Medulla oblongata (tissue), 1 donor: ENCODE measurements at regions not wholly inside any gene's neighbourhood (a gene's known extent, or its start where the extent isn't known, plus 50 kb on each side); places are given as distances from the start of the nearest gene placed in this dataset.

Source experiments
- DNase-seq: peaks from one replicate; pipeline ENCODE4 v3.0.0-alpha.2; 2015; ENCODE audit errors: extremely low spot score

DNA sequence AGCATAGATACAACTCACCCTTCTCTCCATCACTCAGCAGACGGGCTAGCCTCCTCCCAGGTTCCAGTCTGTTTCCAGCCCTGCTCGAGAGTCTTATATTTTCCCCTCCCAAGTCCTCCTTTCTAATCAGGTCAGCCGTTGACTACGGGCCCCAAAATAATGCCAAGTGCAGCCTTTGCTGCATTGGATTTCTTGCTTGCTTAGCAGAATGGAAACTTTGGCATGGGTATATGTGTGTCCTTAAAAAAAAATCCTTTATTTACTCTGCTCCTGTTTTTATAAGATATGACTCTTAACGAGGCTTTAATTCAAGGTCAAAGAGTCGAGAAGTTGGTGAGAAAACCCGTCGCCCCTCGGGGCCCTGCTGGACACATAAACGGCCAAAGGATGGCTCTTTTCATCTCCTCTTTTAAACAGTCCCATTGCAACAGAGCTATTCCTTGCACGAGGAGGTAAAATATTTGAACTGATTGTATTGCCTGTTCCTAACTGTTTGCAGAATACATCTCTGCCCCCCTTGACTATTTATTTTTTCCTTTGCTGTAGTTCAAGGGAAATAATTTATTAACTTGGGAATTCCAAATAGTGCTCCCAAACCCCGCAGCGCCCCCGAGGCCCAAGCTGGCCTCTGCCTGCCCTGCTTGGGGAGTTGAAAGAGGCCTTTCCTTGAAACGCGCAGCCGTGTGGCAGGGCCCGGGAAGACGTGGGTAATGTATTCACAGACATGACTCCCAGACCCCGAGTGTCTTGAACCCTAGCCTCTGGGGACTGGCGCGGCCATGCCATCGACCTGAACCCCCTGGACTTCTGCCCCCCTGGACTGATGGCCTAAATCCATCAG, 156.5 kb upstream of the MYL2 start:
- DNase-seq = no peak

DNA sequence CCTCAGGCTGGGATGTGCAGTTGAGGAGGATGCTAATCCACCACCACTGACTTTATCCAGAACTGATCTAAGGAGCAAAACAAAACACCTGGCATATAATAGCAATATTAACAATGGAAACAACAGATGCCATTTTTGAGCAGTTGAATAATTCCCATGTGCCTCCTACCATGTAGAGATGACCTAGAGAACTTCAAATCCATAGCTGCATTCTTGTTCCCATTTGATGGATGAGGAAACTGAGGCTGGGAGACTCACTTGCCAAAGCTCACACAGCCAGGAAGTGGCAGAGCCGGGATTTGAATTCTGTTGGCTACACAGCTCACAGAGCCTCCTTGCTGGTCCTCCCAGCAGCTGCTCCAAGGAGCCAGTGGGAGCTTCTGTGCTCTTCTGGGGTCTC, 155.8 kb upstream of the MYL2 start:
- no peak for DNase-seq

DNA sequence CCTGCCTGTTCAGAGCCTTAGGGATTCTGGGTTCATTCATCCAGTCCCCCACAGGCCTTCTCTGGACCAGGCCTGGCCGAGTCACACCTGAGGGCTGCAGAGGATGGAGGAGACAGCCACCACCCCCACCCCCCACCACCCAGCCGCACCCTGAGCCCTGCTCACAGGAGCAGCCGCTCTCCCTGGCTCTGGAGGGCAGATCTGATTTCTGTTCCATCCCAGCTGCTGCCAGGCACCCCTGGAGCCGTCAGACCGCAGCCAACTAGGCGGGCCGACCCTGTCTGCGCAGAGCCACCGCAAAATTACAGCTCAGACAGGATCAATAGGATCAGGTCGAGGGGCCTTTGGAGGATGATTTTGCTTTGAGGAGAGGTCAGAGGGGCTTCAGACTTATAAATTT, 154.6 kb upstream of the MYL2 start:
- no peak for DNase-seq

DNA sequence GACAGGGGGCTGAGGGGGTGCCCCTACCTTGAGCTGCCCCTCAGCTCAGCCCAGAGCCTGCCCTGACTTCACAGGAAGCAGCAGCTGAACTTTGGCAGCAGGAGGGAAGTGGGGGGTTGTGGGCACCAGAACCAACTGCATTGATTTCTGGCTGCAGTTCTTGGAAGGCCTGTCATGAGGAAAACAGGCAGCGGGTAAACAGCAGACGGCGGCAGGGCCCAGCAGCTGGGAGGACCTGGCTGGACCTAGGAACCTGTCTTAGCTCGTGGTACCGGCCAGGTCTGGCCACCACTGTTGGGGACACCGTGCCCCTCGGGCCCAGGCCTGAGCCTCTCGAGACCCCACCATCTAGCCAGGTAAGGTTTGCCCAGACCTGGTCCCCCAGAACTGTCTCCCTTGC, 154.2 kb upstream of the MYL2 start:
- DNase-seq = no peak

DNA sequence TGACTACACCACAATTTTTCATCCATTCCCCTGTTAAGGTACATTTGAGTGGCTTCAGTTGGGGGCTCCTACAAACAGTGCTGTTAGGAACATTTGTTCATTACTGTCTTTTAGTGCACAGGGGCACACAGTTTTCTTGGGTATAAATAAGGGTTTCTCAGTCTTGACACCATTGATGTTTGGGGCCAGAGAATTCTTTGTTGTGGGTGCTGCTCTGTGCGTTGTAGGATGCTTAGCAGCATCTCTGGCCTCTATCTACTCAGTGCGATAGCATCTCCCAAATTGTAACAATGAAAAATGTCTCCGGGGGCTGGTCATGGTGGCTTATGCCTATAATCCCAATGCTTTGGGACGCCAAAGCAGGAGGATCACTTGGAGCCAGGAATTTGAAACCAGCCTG, 153.0 kb upstream of the MYL2 start:
- no peak for DNase-seq

DNA sequence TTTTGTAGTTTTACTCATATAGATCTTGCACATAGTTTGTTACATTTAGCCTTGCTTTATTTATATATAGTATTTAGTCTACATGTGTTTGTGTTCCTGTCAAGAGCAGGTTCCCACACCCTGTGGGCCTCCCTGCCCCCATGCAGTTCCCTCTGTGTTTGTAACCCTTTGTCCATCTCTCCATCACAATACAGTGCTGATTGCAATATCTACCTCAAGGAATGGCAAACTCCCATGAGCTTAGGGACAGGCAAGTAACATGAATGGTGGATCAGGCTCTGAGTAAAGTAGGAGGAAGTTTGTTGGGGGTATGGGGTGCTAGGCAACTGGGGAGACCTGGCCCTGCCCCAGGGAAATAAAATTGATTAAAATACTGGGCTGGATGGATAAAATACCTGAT, 151.9 kb upstream of the MYL2 start:
- DNase-seq = no peak

DNA sequence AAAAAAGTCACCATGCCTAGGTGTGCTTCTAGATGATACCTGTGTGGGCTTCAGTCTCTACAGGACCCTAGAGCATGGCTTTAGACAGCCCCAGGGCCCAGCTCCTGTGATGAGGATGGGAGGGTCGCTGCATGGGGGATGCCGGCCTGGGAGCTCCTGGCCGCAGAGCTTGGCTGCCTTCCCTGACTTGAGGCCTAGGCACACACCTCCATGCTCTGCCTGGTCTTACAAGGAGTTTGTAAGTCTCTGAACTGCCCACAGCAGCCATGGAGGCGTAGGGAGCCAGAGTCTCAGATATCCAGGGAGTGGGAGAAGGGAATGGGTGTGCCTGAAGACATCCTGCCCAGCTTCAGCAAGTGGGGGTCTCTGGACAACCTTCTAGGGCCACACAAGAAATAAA, 149.5 kb upstream of the MYL2 start:
- no peak for DNase-seq

DNA sequence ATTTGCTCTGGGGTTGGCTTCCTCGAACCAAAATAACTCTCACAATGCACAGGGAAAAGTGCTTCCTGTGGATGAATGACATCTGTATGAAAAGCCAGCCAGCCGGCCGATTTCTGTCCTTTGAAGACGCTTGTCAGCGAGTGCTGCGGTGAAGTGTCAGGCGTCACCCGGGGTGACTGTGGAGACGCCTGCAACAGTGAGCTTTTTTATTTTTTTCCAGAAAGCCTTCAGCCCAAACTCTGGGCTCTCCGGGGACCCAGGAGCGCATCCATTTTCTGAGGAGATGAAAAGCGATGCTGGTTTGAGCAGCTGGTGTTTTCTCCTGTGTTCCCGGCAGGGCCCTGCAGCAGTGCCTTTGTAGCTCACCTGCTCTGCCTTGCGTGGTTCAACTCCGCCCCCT, 147.9 kb upstream of the MYL2 start:
- DNase-seq = no peak

DNA sequence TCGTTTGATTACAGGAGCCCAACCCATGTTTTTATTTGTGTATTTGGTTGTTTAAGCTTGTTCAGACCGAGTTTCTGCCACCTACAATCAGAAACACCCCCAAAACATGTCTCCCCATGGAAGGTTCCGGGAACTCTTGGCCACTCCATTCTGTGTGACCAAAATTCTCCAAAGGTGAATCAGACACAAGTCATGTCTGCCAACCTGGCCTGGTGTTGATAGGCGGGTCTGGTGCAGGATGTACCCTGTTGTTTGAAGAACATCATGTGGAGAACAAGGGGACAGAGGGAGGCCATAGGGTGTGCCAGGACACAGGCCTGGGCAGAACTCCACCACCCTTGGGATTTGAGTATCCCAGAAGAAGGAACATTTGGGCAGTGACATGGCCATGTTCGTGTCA, 147.1 kb upstream of the MYL2 start:
- DNase-seq = no peak

DNA sequence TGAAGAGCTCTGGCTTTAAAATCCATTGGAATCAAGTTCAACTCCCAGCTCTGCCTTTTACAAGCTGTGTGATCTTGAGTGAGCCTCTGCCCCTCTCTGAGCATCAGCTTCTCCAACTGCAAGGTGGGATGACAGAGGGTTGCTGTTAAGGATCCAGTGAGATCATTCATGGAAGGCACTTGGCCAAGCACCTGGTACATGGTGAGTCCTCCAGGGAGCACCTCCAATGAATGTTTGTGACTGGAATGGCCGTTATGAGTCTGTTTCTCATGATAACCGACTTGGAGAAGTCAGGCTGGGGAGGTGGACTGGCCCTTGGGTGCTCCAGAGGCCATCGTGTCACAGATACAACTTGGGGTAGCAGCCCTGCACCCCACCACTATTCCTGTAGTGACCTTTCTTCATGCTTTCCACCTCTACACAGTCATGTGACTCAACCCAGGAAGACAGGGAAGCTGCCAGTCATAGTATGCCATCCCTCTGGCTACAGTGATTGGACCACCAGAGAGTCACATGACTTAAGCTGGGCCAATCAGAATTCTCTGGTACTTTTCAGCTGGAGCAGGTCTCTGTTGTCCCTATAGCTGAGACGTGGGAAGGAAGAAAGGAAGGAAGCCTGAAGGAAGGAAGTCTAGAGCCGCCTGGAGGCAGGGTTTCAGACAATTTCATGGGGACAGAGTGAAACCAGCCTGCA, 146.5 kb upstream of the MYL2 start:
- DNase-seq = no peak

DNA sequence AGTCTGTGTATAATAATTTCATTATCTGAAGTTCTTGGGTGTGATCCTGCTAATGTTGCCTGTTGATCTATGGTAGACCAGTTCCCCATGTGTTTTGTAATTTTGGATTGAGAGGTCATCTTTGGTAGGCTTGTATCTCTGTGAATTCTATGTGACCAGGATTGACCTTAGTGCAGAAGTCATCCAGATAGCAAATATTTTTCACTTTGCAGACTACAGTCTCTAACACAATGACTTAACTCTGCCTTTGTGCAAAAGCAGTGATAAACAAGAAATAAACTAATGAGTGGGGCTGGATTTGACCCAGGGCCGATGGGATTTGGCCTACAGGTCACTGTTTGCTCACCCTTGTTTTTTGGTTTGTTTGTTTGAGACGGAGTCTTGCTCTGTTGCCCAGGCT, 144.6 kb upstream of the MYL2 start:
- no peak for DNase-seq

DNA sequence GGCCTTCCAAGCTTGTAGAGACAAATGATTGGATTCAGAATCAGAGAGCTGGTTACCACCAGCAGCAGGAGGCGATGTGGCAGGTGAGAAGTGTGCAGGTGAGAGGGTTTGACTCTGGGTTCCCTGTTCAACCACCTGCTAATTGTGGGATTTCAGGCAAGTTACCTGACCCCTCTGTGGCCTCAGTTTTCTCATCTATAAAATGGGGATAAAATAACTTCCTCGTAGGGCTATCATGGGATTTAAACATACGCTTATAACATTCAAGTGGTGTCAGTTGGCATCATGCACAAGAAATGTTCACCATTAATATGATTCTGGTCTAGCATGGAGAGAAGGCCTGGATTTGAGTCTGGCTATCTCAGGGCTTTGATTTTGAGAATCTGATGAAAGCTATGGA, 143.8 kb upstream of the MYL2 start:
- DNase-seq = no peak

DNA sequence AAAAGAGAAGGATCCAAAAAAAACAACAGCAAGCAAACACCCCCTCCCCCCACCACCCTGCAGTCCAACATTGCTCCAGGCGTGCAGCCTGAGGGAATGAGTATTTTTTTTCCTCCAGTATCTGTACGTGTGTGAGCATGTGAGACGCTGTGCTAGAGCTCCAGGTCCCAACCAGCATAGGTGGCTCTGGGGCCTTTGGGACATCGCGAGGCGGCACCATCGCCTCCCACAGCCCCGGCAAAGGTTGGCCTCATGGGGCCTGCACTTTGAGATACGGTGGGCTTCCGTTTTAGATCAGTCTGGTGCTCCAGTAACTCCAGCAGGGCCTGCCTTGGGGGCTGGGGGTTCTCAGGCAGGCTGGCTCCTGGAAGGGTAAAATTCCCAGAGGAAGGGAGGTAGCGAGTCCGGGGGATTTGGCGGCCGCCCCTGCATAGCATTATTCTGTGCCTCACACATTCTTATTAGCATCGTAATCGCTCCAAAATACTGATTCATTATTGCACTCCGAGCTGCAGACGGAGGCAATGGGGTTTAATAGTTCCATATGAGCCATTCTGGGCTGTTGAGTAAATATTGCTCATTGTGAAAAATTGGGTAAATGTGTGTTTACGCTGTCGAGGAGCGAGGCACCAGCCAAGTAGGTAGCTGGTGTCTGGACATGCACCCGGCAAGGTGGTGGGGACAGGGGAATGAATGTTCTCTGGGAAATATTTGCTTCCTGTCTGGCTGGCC, 143.1 kb upstream of the MYL2 start:
- DNase-seq = no peak

DNA sequence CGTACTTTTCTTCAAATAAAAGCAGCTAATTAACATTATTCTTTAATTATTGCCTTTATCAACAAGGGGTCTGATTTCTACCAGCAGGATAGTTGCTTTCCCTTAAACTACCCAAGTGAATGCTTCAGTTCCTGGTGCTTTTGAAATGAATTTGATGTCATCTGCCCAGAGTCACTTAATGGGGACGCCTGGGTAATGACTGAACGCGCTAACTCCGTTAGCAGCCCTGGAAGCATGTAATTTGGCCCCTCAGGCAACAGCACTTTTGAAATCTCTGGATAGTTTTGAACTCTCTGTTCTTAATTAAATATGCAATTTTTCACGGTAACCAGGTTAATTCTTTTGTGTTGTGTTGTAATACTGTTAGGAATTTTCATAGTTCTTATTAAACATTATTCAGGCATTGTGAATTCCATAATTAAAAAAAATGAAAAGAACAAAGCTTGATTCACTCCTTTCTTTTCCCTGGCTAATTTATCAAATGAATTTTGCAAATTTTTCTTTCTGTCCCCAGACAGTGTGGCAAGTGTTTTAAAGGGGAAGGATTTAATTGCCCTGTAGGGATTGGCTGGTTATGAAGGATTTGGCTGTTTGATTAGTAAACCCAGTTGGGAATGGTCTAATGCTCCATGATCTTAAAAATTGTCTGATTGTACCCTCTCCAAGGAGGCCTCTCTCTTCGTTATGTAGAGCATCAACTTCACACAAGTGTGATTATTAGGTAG, 137.5 kb upstream of the MYL2 start:
- no peak for DNase-seq

DNA sequence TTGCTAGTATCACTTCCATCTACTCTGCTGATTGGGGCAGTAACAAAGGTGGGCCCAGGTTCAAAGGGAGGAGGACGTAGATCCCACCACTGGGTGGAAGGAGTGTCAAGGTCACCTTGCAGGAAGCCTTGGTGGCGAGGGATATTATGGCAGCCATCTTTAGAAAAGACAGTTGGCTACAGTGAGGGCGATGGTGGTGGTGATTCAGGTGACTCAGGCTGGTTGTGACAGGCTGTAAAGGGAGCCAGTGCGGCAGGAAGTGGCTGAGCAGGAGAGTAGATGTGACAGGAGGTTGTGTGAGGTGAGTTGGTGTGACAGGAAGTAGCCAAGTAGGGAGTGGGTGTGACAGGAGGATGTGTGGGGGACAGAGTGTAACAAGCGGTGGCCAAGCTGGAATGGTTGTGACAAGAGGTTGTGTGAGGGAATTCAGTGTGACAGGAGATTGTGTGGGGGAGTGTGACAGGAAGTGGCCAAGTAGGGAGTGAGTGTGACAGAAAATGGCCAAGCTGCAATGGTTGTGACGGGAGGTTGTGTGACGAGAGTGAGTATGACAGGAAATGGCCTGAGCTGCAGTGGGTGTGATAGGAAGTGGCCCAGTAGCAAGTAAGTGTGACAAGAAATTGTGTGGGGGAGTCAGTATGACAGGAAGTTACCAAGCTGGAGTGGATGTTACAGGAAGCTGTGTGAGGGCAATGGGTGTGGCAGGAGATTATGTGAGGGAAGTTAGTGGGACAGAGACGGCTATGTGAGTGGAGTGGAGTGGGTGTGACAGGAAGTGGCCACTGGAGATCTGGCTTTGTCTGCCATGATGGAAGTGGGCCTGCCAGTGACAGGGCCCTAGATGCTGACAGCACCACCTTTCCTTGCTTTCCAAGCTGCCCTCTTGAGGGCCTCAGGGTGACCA, 136.5 kb upstream of the MYL2 start:
- DNase-seq = no peak

DNA sequence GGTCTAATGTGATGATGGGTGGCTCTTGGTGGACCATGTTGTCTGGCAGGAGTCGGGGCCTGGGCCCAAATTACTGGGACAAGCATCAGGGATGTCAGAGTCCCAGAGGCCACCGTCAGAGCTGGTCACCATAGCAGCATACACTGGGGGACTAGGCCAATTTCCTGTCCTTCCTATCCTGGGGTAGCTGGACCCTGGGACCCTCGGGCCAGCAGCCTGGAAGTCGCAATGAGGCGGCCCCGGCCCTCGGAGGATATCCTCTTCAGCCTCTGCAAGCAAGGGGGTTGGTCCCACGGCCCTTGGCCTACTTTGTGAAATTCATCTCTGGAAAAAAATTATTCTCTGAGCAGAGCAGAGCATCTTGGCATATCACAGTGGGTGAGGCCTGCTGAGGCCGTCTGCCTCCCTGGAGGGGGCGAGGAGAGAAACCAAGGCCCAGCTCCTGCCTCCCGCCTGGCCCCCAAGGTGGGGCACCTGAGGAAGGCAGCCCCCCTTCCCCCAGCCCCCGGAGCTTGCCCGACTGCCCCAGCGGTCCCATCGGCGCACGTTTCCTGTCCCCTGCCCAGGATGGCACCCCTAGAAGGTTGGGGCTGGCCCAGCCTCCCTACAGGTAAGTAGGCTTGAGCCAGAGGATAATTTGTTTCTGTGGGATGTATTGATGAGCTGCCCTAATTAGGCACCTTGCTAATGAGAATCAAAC, 135.0 kb upstream of the MYL2 start:
- no peak for DNase-seq

DNA sequence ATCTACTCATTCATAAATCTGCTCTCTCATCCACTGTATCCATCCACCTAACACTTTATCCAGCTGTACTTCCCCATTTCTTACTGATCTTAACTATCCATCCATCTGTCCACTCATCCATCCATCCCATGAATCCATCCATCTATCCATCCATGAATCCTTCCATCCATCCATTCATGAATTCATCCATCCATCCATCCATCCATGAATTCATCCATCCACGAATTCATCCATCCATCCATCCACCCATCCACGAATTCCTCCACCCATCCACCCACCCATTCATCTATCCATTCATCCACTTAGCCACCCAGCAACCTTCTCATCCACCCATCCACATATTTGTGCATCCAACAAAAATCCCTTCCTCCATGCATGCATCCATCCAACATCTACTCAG, 128.6 kb upstream of the MYL2 start:
- DNase-seq = no peak

DNA sequence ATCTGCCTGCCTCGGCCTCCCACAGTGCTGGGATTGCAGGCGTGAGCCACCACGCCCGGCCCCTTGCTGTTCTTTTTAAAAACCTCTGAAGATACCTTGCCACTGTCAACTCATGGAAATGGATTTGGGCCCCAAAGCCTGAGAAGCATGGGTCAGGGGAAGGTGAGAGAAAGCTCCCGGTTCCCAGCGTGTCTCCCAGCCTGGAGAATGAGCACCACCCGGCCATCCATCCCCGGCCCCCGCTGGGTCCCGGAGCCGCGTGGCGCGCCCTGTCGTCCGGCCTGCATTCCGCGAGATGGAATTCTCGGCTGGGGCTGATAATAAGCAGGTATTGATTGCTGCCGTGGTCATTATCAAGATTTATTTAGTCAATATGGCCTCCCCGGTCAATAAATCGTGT, 126.5 kb upstream of the MYL2 start:
- no peak for DNase-seq

DNA sequence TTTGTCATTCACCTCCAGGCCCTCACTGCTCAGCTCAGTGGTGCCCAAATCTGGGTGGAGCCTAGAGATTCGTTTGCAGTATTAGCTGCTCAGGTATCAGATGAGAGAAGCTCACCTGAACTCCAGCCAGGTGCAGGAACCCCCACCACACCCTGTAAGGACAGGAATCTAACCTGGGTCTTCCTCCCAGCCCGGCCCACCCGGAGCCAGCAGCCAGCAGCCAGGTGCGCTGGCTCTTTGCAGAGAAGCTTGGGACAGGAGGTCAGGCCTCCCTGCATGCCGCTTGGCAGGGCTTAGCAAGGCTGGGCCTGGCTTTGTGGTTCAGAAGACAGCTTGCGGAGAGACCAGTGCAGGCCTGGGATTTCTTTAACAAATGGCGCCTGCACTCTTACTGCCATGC, 125.6 kb upstream of the MYL2 start:
- DNase-seq = no peak

DNA sequence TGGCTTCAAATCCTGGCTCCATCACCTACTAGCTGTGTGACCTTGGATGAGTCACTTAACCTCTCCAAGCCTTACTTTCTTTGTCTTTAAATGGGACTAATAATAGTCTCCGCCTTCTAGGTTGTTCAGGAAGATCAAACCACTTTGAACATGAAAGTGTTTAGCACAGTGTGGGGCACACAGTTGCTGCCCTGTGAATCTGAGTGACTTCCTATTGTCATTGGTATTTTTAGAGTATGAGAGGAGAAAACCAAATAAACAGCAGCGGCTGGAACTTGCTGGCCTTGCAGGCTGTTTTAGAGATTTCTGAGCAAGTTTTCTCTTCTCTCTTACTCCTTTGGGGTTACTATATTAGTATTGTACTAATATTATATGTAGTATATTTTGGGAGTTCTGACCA, 120.7 kb upstream of the MYL2 start:
- DNase-seq = no peak

DNA sequence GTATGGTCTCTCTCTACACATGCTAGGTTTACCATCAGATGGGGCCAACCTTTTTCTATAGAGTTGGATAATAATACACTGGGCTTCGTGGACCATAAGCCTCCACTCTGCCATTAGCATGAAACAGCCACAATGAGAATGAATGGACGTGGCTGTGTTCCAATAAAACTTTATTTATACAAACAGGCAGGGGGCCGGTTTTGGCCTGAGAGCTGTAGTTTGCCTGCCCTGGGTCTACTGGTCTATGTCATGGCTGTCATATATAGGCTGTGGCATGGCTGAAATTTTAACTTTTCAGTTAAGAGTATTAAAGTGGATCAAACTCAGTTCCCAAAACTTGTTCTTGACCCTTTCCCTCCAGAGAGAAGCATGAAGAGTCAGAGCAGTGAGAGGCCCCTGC, 120.3 kb upstream of the MYL2 start:
- no peak for DNase-seq
